ENCODE measurements at regions not wholly inside any gene's neighbourhood (a gene's known extent, or its start where the extent isn't known, plus 50 kb on each side); places are given as distances from the start of the nearest gene placed in this dataset.
"Not testable (repeated sequence)": the region's sequence is repeated elsewhere in the genome, so short reads cannot be mapped to it uniquely, and the experiment has no call there.

GRCh38 chr5:118378959-118379358 lies 609.4 kb downstream of the DTWD2 start:
- ATAC-seq (no peak), DNase-seq (no peak)

- ATAC-seq (no peak), DNase-seq (no peak)
Observed at GRCh38 chr5:118377420-118377819, 610.9 kb downstream of the DTWD2 start.

GRCh38 chr5:118371973-118372831 lies 616.1 kb downstream of the DTWD2 start:
- no peak for DNase-seq
- no peak for ATAC-seq

GRCh38 chr5:118366429-118366828 lies 621.9 kb downstream of the DTWD2 start:
- DNase-seq, result no peak
- no peak for ATAC-seq

GRCh38 chr5:118365718-118366117 lies 622.6 kb downstream of the DTWD2 start:
- ATAC-seq, result no peak
- no peak for DNase-seq

- no peak for ATAC-seq
- no peak for DNase-seq
Observed at GRCh38 chr5:118354797-118355196, 633.5 kb downstream of the DTWD2 start.

GRCh38 chr5:118353970-118354369 lies 634.4 kb downstream of the DTWD2 start:
- ATAC-seq, result no peak
- DNase-seq, result no peak

GRCh38 chr5:118336468-118336867 lies 651.9 kb downstream of the DTWD2 start:
- DNase-seq, result no peak
- no peak for ATAC-seq

GRCh38 chr5:118327389-118327788 lies 661.0 kb downstream of the DTWD2 start:
- ATAC-seq (no peak), DNase-seq (no peak)

GRCh38 chr5:118326481-118327045 lies 661.8 kb downstream of the DTWD2 start:
- ATAC-seq (no peak), DNase-seq (no peak)

GRCh38 chr5:118325931-118326330 lies 662.4 kb downstream of the DTWD2 start:
- no peak for DNase-seq
- ATAC-seq, result no peak

GRCh38 chr5:118323723-118324122 lies 664.6 kb downstream of the DTWD2 start:
- not testable (repeated sequence) for ATAC-seq, DNase-seq

- DNase-seq, result no peak
- ATAC-seq, result no peak
Observed at GRCh38 chr5:118321081-118321480, 667.3 kb downstream of the DTWD2 start.

GRCh38 chr5:118320121-118320520 lies 668.2 kb downstream of the DTWD2 start:
- ATAC-seq (no peak), DNase-seq (no peak)

- DNase-seq (no peak), ATAC-seq (no peak)
Observed at GRCh38 chr5:118314931-118315330, 673.4 kb downstream of the DTWD2 start.

- ATAC-seq (no peak), DNase-seq (no peak)
Observed at GRCh38 chr5:118311103-118311819, 677.1 kb downstream of the DTWD2 start.

- DNase-seq (no peak), ATAC-seq (no peak)
Observed at GRCh38 chr5:118310401-118310800, 677.9 kb downstream of the DTWD2 start.

GRCh38 chr5:118303296-118303695 lies 685.1 kb downstream of the DTWD2 start:
- no peak for DNase-seq
- no peak for ATAC-seq

GRCh38 chr5:118302786-118303185 lies 685.6 kb downstream of the DTWD2 start:
- ATAC-seq, result no peak
- no peak for DNase-seq

- DNase-seq (no peak), ATAC-seq (no peak)
Observed at GRCh38 chr5:118301696-118302095, 686.7 kb downstream of the DTWD2 start.

- ATAC-seq (no peak), DNase-seq (no peak)
Observed at GRCh38 chr5:118295045-118295444, 693.3 kb downstream of the DTWD2 start.

- ATAC-seq, result no peak
- DNase-seq, result no peak
Observed at GRCh38 chr5:118293378-118293777, 695.0 kb downstream of the DTWD2 start.

GRCh38 chr5:118290204-118290603 lies 698.1 kb downstream of the DTWD2 start:
- ATAC-seq, result no peak
- no peak for DNase-seq

Measured in stimulated activated naive CD8-positive, alpha-beta T cell treated with anti-CD3 and anti-CD28 coated beads, Interleukin-15, Interleukin-2, amounts not matched to agents 100 U/mL and 50 U/mL, for 24 hours (primary cell).